ENCODE measurements at regions not wholly inside any gene's neighbourhood (a gene's known extent, or its start where the extent isn't known, plus 50 kb on each side); places are given as distances from the start of the nearest gene placed in this dataset.
"Not testable (repeated sequence)": the region's sequence is repeated elsewhere in the genome, so short reads cannot be mapped to it uniquely, and the experiment has no call there.

DNA sequence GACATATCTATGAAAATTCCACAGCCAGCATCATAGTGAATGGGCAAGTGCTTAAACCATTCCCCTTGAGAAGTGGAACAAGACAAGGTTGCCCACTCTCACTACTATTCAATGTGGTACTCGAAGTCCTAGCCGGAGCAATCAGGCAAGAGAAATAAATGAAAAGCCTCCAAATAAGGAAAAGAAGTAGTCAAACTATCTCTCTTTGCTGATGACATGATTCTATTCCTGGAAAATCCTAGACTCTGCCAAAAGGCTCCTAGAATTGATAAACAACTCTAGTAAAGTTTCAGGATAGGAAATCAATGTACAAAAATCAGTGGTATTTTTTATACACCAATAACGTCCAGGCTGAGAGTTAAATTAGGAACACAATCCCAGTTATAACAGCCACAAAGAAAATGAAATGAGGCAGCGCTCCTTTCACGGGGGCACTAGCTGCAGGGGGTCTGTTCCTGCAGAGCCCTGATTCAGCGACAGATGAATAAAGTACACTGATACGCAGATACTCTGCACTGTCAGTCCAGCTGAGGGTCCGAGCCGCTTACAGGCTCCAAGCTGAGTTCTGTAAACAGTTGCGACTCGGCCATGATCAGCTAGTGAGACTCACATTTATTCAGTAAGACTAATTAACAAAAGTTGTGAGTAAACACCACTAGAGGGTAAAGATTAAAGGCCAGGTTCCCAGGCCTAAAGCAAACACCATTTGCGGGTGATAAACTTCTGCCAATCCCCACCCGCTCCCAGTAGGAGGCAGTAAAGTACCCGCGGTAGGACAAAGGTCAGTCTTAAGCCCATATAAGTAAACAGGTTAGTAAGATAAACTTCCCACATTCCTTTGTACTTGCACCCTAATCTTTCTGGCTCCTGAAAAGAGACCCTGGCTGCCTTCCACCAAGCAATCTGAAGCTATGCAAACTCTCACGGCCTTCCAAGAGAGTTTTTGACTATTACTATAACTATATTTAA, 290.6 kb upstream of the GRID2 start:
- no peak for ATAC-seq

DNA sequence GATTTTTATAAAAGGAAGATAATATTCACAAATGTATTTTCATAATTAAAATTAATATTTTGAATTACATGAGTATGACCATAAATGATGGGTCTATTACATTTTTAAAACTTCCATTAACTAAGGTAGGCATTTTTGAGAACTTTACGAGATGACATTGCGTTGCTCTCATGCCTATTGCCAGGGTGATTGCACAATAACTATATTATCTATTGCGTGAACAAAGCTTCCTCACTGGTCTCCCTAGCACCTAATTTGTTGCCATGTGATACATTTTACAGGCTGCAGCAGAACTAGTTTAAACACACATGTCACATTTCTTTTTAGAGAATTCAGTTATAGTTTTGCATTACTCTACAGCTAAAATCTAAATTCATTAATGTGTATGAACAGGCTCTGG, 289.7 kb upstream of the GRID2 start:
- ATAC-seq: no peak

DNA sequence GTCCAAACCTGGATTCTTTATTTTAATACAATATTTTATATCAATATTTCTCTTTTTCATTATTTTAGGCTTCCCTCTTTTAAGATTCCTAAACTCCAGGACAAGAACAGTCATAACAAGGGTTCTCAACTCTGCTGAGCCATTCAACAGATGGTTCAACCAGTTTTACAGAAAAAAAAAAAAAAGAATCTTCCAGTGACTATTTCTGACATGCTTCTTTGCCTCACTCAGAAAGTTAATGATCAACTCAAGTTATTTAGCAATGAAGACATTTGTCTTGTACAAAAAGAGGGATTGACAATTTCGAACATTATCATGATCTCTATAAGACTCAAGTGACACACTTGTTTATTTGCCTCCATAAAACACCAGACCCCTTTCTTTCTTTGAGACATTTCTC, 282.6 kb upstream of the GRID2 start:
- ATAC-seq: no peak

DNA sequence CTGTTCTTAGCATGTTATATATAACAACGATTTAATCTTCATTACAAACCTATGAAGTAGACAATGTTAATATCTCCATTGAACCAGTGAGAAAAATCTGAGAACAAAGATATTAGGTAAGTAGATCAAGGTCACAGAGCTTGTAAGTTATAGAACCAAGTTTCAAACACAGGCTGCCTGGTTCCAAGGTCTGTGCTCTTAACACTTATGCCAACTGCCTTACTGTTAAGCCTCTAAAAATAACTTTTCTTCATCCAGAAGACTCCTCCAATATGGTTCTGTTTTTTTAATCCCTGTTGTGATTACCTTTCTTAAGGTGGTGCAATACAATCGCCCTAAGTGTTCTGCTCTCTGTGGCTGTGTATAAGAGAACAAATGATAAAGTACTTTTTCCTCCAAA, 282.0 kb upstream of the GRID2 start:
- no peak for ATAC-seq

DNA sequence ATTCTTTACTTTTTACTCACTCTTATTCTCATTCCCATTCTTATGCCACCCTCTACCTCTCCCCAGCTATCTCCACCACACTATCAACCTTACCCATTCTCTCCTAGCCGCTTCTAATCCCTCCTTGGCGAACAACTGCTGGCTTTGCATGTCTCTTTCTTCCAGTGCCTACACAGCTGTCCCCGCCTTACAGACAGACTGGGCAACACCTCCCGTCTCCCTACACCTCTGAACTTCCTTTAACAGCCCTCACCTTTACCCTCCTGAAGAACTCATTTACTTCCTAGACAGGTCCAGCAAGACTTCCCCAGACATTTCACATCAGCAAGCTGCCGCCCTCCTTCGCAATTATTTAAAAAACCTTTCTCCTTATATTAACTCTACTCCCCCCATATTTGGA, 274.9 kb upstream of the GRID2 start:
- not testable (repeated sequence) for ATAC-seq

DNA sequence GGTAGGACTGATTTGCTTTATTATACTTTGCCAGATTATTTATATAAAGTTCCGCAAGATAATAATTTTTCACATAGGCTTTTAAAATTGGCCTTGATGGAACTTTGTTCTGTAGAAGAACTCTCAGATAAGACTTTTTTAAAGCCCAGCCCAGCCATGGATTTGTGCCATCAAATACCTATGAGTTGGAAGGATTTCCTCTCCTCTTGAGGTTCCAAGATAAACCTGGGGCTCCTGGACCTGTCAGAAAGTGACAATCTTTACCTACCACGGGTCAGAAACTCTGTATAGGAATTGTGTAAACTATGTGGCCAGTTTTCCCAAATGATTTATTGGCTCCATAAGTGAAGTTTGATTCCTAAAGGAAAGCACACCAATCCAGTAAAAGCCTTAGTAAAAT, 271.9 kb upstream of the GRID2 start:
- ATAC-seq: no peak

DNA sequence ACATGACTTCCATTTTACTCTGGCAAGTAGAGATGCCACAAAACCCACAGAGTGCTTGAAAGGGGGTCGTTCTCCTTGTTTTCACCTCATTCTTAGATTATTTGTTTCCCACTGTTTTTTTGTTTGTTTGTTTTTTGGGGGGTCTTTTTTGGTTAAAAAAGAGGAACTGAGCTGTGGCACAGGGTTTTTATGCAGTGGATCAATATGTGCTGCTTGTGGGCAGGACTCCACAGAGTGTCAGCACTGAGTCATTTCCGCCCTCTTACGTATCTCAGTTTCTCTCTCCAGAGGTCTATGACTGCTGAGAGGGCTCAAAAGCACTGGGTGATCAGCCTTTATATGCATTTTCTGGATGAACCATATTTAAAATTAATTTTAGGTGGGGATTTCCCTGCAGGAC, 268.1 kb upstream of the GRID2 start:
- no peak for ATAC-seq

DNA sequence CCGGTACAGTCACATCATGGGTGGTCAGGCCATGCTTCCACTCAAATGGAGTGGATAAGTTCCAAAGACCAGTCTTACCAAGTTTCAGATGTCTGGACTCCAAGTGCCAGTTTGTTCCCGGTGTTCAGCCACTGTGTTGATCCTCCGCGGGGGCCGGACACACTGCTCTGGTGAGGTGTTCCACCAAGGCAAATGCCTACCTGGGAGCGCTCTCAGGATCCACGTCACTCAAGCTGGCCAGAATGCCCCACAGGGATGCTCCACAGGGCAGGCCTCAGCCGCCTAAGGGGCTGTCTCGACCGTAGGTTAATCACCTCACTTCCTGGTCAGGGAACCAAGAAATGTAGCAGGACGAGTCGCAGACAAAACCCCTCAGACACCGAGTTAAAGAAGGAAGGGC, 258.0 kb upstream of the GRID2 start:
- no peak for ATAC-seq

DNA sequence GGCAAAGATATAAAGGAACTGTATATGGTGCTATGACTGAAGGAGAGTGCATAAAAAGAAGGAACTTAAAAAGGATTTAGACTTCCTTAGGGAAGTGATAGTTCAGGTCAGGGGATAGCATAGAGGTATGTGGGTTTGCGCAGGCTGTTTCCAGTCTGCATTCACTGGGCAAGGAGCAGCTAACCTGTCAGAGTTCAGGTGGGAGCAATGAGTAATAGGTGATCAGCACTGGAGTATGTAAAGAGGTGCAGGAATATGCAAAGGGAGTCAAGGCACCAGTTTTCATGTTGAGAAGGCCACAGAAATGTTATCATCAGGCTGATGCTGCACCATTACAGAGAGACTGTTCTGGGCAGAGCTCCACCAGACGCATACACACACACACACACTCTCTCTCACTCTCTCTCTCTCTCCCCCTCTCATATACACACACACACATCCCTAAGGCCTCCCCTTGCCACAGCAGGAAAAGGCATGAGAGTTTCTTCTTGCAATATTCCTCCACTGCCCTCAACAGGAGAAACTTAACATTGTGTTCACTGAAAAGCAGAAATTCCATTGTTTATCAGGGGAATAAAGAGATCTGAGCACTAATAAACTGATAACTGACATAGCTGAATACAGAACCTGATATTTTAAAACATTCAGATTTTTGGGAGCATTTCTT, 256.4 kb upstream of the GRID2 start:
- no peak for ATAC-seq

DNA sequence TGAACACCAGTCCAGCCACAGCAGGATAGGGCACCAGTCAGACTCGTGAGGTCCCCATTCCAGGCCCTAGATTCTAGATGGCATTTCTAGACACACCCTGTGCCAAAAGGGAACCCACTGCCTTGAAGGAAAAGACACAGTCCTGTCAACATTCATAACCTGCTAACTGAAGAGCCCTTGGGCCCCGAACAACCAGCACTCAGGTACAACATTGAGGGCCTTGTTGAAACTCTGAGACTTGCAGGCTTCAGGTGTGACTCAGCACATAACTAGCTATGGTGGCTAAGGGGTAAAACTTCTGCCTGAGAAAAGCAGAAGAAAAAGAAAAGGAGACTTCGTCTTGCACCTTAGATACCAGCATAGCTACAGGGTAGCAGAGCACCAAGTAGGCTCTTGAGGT, 252.9 kb upstream of the GRID2 start:
- no peak for ATAC-seq

DNA sequence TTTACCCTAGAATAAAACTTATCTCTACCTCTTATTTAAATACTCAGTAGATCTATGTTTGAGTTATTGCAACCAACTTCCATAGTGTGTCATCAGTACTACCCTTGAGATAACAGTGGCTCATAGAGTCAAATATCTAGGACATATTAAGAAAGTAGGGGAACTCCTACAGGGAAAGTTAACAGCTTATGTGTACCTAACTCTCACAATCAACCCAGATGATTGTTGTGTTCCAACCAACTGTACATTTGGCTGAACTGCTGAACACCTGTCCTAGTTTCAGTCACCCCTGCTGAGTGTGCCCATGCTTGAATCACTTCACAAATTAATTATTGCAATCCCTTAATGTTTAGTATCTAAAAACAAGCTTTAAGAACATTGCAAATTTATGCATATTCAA, 244.2 kb upstream of the GRID2 start:
- ATAC-seq: no peak

DNA sequence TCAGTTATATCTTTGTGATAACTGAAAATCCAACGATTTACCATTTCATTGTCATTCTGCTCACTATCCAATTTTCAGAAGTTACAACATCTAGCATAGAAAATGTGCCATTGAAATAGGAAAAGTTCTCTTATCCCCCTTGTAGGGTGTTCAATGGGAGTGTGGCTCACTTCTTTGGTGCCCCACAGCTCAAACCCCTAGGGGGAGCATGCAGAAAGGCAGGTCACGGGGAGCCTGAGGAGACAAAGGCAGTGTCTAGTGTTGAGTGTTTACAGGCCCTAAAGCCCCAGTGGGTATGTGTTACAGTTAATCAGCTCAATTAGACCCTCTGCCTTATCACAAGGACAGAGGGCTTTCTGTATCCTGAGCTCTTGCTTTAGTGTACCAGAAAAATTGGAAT, 243.4 kb upstream of the GRID2 start:
- ATAC-seq: no peak

DNA sequence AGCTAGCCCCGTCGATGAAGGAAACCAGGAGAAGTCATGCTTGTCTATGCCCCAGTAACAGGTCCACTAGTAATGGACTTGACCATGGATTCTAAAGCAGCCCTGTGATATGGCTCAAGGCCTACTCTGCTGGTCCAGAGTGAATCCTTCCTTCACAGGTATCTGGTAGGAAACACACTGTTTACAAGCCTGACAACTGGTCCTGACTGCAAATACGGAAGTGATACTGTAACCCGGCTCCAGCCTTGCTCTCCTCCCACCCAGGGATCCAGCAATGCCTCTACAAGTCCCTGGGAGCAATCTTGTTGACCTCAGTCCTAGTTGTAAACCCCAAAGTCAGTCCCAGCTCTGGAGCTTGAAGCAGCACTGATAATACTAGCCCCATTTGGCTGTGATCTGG, 239.2 kb upstream of the GRID2 start:
- no peak for ATAC-seq

DNA sequence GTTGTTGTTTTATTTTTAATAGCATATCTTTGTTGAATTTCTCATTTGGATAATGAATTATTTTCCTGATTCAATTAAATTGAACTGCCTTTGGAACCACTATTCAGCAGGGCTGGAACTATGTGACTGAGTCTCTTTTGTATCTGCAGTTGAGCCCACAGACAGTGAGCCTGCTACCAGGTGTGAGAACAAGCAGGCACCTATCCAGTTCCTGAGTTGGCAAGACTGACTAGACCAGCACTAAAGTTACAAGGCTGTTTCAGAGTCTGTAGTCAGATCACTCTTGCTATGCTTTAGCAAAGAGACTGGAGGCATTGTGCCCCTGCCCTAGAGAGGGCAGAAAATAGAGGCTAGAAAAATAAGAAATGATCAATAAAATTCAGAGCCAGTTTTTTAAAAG, 237.3 kb upstream of the GRID2 start:
- no peak for ATAC-seq

DNA sequence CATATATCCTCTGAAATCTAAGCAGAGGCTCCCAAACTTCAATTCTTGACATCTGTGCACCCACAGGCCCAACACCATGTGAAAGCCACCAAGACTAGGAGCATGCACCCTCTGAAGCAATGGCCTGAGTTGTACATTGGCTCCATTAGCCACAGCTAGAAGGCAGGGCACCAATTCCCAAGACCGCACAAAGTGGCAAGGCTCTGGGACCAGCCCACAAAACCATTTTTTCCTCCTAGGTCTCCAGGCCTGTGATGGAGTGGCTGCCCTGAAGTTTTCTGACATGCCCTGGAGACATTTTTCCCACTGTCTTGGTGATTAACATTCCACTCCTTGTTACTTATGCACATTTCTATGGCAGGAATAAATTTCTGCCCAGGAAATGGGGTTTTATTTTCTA, 232.2 kb upstream of the GRID2 start:
- no peak for ATAC-seq

DNA sequence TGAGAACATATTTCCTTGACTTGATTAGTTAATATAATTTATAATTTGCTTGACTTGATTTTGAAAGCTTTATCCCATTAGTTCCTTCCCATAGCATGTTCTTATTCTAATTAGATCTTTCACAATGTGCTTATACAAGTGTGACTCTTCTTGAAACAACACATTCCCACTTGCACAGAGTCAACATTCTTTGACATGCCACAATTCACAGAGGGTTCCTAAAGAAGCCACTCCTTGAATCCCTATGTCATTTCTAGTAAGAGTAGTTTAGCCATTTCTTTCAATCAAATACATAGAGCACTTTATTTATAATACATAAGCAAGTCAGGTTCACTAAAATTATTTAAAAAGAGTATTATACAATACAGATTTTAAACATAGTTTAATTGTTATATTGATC, 228.9 kb upstream of the GRID2 start:
- ATAC-seq: no peak

DNA sequence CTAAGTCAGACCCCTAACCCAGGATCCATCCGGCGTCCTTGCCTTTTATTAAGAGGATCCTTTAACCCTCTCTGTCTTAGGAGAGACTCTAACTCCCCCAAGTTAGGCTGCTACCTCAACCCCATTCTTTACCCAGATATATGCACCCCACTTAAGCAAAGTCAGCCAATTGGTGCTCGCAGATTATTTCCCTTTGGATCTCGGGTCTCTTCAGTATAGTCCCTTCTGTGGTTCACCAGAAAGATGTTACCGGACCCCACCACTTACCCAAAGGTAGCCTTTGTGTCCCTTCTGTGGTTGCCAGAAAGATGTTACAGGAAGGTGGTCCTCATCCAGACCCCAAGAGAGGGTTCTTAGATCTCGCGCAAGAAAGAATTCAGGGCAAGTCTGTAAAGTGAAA, 212.9 kb upstream of the GRID2 start:
- ATAC-seq: no peak

DNA sequence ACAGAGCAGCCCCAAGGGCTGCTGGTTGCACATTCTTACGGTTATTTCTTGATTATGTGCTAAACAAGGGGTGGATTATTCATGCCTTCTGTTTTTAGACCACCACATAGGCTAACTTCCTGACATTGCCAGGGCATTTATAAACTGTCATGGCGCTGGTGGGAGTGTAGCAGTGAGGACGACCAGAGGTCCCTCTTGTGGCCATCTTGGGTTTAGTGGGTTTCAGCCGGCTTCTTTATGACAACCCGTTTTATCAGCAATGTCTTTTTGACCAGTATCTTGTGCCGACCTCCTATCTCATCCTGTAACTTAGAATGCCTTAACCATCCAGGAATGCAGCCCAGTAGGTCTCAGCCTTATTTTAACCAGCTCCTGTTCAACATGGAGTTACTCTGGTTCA, 212.4 kb upstream of the GRID2 start:
- no peak for ATAC-seq

DNA sequence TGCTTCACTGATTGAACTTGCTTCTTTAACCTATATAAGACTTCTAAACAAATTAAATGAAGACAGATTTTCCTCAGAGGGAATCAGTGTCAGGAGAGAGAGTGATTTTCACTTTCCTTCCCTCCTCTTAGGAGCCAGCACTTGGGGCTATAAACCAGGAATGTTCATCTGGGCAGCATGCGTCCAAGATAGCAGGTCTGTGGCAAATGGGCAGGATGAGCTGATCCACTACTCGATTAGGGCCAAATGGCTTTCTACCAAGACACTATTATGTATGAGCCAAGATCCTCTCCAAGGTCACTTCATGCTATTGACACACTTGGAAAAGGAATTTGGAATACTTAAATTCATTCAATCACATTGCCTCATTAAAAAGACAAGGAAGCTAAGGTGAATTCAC, 203.9 kb upstream of the GRID2 start:
- ATAC-seq: no peak

DNA sequence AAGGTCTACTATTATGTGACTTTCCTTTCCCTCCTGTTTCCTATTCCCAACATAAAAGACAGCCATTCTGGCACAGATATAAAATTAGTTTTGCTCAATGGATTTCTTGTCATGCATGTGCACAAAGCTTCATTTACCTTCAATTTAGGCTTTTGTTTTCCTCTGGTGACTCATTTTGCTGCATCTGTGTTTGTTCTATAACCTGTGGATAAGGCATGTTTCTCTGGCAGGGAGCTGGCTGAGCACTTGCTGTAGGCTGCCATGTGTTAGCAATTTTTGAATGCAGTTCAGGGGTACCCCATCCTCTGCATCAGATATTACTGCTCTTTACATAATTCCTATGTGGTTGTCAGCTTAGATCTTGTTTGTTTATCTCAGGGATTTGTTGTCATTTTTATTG, 202.8 kb upstream of the GRID2 start:
- ATAC-seq: peak; percentile 58

DNA sequence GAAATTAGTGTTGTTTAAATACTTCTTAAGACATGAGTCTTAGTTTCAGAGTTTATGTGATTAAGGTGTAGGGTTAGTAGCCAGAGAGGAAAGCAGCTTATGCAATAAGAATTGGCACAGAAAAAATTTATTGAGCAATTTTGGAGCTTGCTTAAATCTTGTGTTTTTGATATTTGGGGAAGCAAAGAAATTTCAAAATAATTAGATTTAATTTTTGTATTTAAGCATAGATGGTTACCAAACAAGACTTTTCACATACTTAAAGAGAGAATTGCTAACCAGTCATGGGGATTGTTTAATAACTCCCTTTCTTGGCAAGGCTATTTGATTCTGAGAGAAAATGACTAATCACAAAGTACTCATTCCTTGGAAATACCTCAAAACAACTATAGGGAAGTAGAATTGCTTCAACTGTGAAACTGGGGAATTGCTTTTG, 202.0 kb upstream of the GRID2 start:
- ATAC-seq: peak; percentile 91

DNA sequence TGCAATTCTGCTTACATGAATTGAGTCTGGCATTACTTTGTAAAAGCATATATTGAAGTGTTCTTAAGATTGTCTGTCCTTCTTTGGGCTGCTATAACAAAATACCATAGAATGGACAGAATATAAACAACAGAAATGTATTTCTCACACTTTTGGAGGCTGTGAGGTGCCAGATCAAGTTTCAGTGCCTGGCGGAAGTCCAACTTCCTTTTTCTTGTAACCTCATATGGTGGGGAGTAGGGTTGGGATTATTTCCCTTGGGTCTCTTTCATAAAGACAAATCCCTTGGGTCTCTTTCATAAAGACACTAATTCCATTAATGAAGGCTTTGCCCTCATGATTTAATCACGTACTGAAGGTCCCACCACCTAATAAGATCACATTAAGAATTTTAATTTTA, 199.3 kb upstream of the GRID2 start:
- no peak for ATAC-seq

DNA sequence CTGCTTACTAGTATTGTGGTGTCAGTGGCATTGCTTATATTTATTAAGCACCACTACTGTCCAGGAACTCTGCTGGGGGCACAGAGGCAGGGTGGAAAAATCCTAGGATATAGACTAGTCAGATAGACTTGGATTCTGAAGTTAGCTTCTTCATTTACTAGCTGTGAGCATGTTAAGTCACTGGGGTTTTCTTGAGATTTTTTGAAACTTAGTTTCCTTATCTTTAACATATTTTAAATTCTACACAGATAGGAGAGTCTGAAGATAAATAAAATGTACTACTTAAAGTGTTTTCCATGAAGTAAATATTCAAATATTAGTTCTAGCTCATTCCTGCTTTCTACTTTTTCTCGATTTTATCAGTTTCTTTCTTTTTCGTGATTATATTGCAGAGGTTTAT, 196.9 kb upstream of the GRID2 start:
- ATAC-seq: no peak

DNA sequence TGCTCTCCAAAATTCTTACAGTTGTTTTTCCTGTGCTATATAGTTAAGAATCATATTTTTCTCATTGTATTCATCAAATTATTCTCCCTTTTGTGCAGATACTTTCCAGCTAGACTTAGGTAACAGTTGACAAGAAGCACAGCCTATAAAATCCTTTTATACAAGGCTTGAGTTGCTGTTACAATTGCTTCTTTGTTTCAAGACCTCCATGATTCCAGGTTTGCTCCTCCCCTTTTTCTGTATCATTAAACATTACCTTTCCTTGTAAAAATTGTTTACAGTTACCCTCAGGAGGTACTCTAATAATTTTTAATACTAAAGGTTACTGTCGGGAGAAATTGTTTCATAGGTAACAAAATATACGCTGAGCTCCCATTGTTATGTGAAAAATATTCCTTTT, 192.3 kb upstream of the GRID2 start:
- no peak for ATAC-seq

All from esophagus mucosa (tissue), 1 donor.